HG03439 (cell line): ENCODE measurements at regions not wholly inside any gene's neighbourhood (a gene's known extent, or its start where the extent isn't known, plus 50 kb on each side); places are given as distances from the start of the nearest gene placed in this dataset.
"Not testable (repeated sequence)": the region's sequence is repeated elsewhere in the genome, so short reads cannot be mapped to it uniquely, and the experiment has no call there.

Experiments used
- ATAC-seq: cut with Tn5 transposase; IDR thresholded peaks from one replicate; pipeline ENCODE4 v1.9.1; 2021; ENCODE audit warnings: mild to moderate bottlenecking, moderate library complexity; ENCODE audit not compliant: unreplicated experiment

GRCh38 chr1:194858811-194859480 is 1672.5 kb upstream of the B3GALT2 start:
- not testable (repeated sequence) for ATAC-seq

DNA sequence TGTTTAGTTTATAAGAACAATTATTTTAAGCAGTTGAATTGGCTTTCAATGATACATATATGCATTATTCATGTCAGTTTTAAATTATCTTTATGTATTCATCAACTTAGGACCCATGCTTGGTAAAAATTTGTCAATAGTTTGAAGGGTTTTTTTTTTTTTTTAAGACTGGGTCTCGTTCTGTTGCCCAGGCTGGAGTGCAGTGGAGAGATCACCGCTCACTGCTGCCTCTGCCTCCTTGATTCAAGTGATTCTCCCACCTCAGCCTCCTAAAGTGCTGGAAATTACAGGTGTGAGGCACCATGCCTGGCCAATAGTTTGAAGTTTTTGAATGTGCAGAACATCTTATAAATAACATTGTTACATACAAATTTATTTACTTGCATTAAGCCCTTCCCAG is 1671.0 kb upstream of the B3GALT2 start:
- no peak for ATAC-seq

- ATAC-seq: no peak
These were observed 1662.4 kb upstream of the B3GALT2 start for GRCh38 chr1:194848846-194849245.

GRCh38 chr1:194846488-194846887 is 1660.1 kb upstream of the B3GALT2 start:
- peak; percentile 77 for ATAC-seq

DNA sequence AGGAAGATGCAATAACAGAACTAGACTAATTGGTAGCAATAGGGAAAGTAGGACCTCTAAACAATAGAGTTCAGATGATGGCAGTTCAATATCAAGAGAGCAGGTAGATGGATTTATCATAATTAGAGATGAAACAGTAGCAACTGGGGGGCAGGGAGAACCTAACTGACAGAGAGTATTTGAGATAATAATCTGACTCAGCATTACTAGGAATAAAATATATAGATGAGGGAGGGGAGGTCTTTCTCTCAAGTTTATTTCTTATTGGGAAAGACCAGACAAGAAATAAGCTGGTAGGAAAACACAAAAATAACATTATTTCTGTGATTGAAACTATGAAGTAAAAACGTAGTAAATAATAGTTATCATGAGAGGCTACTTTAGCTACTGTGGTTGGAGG is 1656.7 kb upstream of the B3GALT2 start:
- no peak for ATAC-seq

DNA sequence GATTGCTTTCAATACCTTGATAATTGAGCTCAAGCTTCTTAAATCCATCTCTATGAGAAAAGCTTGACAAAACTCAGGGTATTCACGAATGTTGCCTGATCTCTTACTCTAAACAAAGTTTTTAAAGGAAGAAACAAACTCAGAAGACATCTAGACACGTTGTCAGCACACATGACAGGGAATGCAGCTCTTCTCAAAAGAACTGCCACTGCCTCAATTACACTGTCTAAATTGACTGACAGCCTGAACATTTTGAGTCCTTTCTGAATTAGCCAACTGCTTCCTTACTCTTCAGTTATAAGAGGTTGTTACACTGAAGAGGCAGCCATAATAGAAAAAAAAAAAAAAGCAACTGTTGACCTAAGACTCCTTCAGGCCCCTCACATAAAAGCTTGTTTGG is 1646.7 kb upstream of the B3GALT2 start:
- ATAC-seq: no peak

DNA sequence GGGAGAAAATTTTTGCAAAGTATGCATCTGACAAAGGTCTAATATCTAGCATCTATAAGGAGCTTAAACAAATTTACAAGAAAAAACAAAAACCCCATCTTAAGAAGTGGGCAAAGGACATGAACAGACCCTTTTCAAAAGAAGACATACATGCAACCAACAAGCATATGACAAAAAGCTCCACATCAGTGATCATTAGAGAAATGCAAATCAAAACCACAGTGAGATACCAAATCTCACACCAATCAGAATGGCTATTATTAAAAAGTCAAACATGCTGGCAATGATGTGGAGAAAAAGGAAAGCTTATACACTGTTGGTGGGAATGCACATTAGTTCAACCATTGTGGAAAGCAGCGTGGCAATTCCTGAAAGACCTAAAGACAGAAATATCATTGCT is 1645.2 kb upstream of the B3GALT2 start:
- not testable (repeated sequence) for ATAC-seq

DNA sequence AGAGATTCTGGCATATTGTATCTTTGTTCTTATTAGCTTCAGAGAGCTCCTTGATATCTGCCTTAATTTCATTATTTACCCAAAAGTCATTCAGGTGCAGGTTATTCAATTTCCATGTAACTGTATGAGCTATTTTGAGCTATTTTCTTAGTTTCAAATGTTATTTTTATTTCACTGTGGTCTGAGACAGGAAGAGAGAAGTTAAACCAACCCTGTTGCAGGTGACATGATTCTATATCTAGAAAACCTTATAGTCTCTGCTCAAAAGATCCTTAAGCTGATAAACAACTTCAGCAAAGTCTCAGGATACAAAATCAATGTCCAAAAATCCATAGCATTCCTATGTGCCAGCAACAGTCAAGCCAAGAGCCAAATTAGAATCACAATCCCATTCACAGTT is 1644.0 kb upstream of the B3GALT2 start:
- ATAC-seq: peak; percentile 90

- ATAC-seq: no peak
These were observed 1643.1 kb upstream of the B3GALT2 start for GRCh38 chr1:194829492-194829891.

DNA sequence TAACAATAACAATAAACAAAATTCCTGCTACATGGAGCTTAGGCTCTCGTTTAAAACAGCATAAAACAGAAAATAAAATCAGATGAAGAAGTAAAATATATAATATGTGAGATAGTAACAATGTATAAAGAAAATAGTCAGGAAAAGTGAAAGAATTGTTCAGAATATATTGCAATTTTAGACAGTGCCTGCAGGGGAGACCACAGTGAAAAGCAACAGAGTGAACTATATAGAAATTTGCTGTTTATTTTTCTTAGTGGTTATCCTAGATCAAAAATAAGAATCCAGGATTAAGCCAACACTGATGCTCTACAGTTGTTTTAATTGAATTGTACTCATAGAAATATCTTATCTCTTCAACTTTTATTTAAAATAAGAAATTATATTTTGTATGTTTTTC is 1639.0 kb upstream of the B3GALT2 start:
- ATAC-seq: no peak

- ATAC-seq: no peak
These were observed 1634.7 kb upstream of the B3GALT2 start for GRCh38 chr1:194821091-194821490.

DNA sequence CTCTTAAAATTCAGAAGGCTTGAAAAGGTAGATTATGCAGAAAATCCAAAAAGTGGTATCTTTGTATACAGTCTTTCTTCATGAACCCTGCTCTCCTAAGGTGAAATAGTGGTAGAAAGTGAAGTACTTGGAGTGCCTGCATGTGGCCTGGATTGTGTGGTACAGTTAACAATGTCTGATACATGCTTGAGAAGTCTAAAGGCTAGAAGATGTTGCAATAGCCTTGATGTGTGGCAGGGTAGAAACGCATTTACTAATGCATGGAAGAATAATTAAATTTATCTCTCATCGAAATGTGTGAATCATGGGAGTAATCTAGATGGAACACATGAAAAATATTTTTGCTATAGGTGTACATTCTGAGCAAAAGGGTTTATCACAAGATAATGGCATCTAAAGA is 1632.3 kb upstream of the B3GALT2 start:
- ATAC-seq: no peak

DNA sequence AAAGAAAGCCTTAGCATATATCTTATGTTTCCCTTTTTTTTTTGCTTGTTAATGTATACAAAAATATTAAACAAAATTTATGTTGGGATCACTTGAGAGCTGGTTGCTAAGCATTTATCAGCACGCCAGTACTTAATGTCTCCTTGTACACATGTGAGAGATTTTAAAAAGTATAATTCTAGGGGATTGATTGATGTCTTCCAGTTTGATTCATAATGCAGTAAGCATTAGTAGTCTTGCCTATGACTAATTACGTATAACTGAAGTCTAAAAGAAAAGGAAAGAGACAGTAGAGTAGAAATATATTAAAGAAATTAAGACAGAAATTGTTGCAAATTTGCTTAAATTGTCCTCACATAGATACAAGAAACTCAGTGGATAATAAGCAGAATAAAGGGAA is 1630.4 kb upstream of the B3GALT2 start:
- no peak for ATAC-seq

DNA sequence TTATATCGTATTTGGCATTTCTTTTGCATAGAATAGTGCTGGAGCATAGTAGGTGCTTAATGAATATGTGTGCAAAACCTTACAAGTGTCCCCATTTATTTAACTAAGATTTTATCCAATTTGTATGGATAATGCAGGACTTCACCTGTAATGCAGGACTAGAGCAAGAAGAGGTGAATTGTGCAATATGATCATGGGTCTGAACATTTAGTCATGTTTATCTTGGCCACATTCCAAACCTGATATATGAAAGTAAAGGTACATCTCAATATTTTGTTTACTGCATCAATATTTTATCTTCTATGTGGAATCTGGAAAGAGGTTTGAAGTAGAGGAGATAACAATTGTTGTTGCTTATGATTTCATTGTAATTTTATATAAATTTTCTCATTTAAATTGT is 1626.7 kb upstream of the B3GALT2 start:
- no peak for ATAC-seq

- peak; percentile 59 for ATAC-seq
These were observed 1623.3 kb upstream of the B3GALT2 start for GRCh38 chr1:194809665-194810064.

DNA sequence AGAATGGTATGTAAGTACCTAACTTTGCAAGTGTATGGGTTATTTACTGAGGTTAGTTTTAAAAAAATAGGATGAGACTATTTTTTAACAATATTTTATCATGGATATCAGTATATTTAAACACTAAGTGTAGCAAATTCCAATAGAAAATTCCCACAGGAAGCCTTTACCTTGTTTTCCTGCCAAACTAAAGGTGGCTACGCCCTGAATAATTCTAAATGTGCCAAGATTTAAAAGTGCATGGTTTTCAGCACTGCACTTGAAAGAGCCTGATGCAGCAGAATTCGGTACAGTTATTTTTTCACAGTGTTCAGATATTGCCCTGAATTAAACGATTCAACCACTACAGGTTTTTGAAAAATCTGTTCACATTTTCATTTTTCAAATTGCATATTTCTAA is 1622.8 kb upstream of the B3GALT2 start:
- no peak for ATAC-seq

DNA sequence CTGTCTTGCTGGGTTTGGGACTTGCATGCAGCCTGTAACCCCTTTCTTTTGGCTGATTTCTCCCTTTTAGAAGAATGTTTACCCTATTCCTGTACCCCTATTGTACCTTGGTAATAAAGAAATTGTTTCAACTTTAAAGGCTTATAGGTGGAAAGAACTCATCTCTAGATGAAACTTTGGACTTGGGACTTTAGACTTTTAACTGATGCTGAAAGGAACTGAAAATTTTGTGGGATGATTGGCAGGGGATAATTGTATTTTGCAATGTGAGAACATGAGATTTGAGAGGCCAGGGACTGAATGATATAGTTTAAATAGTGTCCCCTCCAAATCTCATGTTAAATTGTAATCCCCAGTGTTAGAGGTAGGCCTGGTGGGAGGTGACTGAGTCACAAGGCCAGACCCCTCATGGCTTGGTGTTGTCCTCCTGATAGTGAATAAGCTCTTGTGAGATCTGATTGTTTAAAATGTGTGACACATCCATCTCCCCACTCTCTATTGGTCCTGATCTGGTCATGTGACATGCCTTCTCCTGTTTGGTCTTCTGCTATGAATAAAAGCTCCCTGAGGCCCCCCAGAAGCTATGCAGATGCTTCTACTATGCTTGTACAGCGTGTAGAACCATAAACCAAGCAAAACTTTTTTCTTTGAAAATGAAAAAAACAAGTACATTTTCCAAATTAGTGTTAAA is 1621.3 kb upstream of the B3GALT2 start:
- no peak for ATAC-seq

GRCh38 chr1:194802572-194802971 is 1616.2 kb upstream of the B3GALT2 start:
- ATAC-seq: no peak

DNA sequence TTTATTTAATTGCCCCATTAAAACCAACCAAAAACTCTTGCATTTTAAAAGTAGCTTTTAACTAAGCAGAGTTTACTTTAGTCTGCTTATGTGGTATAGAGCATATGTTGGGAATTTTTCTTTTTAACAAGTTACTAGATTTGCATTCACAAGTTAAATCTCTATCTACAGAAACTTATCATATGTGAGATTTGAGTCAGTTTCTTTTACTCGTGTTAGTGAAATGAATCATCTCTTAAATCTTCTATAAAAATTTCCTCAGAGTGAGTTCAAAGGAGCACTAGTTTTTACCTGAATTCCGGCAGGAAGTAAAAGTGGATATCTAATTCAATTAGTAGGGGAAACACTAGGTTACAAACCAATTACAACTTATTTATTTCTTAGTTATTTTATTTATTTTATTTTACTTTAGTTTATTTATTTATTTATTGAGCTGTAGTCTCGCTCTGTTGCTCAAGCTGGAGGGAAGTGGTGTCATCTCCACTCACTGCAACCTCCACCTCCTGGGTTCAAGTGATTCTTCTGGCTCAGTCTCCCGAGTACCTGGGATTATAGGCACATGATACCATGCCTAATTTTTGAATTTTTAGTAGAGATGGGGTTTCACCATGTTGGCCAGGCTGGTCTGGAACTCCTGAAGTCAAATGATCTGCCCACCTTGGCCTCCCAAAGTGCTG is 1609.6 kb upstream of the B3GALT2 start:
- peak; percentile 99 for ATAC-seq

DNA sequence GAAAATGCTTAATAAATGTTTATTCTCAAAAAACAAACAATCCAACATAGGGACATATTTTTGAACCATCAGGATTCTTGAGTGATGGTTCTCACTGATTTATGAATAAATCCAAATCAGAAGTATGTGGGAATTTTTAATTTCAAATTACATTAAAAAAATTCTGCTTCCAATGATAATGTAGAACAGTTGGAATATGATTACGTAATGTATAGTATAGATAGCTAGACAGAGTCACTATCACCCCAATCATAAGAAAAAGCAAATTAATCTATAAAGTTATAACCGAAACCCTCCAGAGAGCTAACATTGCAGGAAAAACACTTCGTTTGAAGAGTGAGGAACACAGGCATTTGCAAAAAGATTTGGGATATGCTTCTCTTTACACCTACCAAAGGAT is 1600.6 kb upstream of the B3GALT2 start:
- ATAC-seq: no peak

DNA sequence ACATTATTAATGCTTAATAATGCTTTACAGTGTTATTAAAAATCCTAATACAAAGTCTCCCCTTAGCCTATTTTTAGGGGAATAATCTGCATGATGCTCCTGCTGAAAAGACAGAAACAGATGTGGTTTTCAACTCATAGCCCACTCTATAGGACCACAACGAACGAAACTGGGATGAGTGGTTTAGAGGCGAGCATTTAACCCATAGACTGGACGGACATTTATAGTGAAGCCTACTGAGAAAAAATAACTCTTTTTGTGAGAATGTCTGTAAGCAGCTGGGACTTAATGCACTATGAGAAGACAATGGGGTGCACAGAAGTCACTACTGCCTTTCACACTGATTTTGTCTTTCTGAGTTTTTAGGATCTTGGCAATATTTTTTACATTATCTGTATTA is 1599.6 kb upstream of the B3GALT2 start:
- ATAC-seq: no peak

DNA sequence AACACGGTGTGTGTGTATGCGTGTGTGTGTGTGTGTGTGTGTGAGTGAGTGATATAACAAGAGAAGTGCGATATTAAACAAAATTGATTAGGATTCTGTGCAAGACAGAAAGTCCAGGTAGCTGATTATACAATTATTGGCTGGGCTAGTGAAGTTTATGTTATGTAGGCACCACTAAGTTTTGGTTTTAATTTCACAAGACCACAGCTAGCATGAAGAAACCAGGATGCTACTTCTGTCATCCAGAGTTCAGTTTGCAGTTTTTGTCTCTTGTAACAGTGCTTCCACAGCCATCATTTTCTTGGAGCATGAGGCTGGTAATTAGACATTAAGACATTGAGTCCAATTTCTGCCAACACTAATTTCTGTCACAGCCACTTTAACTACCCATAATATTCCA is 1590.2 kb upstream of the B3GALT2 start:
- ATAC-seq: no peak
